GM21717 (cell line): ENCODE measurements at regions not wholly inside any gene's neighbourhood (a gene's known extent, or its start where the extent isn't known, plus 50 kb on each side); places are given as distances from the start of the nearest gene placed in this dataset.
"Not testable (repeated sequence)": the region's sequence is repeated elsewhere in the genome, so short reads cannot be mapped to it uniquely, and the experiment has no call there.

Experiments
- ATAC-seq: cut with Tn5 transposase; IDR thresholded peaks from one replicate; pipeline ENCODE4 v1.9.1; 2021; ENCODE audit warnings: mild to moderate bottlenecking, moderate library complexity; ENCODE audit not compliant: unreplicated experiment

DNA sequence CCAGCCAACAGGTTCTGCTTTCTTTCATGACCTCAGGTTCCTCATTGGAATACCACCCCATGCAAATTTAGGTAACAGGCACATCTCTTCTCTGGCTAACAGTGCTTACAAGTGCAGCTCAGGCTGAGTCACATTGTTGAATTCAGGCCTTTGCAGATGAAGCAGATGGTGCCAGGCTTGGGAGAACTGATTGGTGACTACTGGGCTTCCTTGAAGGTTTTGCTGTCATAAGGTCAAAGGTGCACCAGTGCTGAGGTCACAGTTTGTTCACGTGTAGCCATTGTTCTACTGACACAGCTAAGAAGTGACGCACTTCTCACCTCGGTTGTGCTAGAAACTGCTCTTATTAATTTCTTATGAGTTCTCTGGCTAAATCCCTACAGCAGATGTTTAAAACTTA lies 128.6 kb upstream of the BMPER start:
- no peak for ATAC-seq

DNA sequence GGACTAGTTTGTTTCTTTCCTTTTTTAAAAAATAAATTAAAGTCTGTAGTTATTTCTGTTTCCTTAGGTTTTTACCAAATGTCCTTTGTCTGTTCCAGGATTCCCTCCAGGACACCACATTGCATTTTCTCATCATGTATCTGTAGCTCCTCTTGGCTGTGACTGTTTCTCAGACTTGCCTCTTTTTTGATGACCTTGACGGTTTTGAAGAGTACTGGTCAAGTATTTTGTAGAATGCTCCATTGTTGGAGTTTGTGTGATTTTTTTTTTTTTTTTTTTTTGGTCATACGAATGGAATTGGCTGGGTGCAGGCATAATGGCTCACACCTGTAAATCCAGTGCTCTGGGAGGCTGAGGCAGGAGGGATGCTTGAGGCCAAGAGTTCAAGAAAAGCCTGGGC lies 127.1 kb upstream of the BMPER start:
- ATAC-seq, result no peak

DNA sequence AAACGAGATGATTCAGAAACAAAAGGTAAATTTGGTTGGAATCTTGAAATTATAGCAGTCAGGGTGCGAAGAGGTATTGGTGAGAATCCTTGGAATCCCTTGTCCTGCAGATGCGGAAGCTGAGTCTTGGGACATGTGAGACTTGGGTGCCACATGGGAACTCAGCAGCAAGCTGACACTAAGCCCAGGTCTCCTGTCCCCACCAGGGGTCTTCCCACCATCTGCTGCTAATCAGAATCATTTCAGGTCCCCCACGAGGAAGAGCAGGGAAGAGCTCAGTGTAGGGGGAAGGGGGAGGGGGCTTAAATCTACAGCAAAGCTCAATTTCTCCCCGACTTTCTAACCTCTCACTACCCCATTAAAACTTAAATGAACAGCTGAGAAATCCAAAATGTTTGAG lies 126.1 kb upstream of the BMPER start:
- ATAC-seq, result no peak

DNA sequence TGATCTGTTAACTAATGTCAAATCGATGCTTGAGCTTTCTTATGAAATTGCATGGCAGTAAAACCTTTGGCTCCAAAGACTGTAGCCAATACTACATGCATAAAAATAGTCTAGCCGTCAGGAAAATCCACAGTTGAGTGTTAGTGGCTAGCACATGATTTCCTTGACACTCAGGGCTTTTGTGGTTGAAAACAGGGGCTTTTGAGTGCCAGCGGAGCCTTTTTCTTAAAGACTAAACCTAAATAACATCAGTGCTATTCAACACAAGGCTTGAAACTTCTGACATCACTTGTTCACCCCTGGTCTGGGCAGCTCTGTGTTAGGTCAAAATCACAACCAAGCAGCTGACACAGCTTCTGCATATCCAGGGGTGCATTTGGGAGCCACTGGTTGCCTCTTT lies 124.2 kb upstream of the BMPER start:
- no peak for ATAC-seq

DNA sequence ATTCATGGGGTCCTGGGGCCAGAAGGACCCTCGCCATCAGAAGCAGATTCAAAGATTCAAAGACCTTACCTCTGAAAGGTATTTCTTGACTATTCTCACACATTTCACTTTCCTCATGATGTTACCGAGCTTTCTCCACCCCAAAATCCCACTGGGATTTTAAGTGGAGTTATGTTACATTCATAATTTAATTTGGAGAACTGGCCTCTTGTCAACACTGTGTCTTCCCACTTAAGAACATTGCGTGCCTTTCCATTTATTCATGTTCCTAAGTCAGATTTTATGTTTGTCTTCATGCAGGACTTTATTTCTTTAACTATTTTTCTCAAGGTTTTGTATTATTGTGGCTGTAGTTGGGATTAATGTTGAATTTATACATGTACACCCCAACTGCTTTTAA lies 123.5 kb upstream of the BMPER start:
- ATAC-seq, result no peak

DNA sequence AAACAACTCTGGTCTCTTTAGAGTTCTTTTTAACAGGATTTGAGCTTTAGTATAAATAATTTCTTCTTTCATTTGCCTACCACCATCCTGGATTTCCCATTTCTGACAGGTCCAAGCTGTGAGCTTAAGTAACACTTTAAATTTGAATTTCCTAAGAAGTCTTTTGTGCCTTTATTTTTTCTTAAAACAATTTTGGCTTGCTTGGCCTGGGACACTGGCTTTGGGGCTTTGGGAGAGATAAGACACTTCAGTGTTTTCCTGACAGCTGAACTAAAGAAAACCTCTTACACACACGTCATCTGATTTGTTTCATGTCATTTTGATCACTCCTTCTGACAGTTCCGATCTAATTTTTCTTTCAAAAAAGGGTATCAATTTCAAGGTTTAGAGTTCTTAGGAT lies 121.3 kb upstream of the BMPER start:
- no peak for ATAC-seq

DNA sequence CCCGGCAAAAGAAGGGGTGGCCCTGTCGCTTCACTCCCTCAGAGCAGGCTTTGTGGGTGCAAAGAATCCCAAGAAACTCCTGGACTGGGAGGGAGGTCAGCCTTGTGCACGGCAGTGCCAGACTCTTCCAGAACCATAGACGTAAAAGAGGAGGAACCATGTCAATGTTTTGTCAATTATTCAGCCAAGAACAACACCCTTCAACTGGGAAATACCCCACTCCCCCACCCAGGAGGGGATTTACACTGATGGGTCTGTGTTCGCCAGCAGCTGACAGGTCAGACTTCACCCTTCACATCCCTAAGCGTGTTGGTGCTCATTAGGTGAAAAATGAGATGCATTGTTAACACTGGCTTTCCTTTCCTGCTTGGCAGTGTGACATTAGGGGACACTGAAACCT lies 116.8 kb upstream of the BMPER start:
- ATAC-seq, result no peak

DNA sequence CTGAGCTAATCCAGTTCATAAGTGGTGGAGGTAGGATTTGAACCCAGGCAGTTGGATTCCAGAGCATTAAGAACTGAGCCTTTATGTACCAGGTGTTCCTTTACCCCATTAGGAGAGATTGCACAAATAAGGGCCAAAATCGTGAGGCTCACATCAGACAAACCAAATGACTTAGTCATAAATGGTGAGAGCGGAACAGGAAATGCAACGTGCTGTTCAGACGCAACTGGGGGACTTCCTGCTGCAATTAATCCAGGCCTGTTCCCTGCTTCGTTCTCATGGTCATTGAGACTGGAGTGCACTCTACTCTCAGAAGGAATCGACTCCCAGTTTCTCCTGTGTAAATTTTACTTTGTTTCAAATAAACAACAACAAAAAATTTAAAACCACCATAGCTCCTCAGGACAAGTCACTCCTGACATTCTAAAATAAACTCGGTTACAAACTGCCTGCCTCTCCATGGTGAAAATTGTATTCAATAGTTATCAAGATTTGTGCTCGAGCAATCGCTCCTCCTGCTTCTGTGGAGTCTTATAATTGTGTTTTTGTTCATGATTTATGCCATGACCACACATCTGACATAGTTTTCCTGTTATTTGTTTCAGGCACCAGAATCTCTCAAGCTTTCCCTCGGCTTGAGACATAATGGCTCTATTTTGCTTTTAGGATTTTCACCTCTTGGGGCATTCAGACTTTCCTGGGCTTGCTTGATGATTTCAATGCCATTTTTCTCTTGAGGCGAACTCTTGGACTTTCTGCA lies 115.3 kb upstream of the BMPER start:
- ATAC-seq, result no peak

DNA sequence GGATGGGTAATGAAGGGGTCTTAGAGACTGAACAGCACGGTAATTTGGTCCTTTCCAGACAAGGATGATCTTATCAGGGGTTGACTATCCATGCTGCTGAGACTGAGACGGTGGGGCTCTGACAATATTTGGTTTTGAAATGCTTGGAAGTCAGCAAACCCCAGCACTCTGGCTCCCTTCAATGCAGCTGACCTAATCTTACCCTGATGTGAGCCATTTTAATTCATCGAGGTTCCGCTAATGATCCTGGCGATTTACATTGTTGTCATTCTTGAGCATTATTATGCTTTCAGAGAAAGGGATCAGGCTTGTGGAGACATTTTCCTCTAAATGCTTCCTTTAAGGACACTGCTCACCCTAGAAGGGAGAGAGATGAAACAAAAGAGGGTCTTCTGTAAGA lies 114.6 kb upstream of the BMPER start:
- no peak for ATAC-seq

DNA sequence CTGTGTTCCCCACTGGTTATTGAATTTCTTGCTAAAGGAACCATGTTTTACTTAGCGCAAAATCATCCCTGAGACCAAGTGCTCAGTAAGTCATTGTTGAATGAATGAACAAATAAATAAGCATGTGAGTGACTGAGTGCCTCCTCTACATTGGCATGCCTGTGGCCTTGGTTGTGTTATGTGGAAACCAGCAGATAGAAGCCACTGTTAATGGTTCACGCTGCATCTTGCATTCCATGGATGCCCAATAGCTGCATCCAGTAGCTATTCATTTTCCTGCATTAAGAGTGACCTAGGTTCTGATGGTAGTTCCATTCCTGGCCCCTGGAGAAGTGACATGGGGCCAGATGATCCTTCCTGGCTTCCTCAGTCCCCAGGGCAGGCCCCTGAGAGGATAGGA lies 113.3 kb upstream of the BMPER start:
- no peak for ATAC-seq

DNA sequence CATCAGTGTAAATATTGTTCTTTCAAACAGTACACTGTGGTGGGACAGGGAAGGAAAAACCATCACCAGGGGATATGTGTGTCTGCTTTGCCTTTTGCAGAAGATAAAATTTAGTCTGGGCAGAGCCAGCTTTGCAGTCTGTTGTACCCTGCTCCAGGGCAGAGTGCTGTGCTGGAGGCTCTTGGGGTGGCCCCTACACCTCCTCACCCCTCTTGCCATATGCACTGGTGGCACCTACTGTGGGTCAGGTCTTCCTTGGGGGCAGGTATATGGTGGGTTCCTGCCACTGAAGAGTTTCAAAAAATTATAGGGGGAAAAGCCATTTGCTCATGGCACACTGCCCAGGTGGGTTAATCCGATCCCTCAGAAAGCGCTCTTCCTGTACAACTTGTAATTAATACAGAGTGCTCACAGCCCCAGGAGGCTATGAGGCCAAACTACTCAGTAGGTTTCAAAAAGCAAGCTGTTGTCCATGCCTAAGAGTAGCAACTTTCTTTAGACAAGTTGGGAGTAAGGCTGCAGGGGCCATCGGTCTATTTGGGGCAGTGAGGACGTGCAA lies 112.7 kb upstream of the BMPER start:
- no peak for ATAC-seq

DNA sequence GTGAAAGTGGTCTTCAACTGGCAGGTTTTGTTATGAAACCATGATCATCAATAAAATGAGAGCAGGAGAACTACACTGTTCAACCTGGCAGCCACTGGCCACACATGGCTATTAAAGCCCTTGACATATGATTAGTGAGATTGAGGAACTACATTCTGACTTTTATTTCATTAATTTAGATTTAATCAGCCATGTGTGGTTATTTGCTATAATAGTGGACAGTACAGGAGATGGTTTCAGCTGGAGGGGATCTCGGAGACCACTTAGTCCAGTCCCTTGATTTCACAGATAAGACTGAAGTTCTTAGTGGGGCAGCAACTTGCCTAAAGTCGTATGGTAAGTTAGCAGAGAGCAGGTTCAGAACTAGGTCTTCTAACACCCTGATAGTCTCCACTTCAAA lies 111.7 kb upstream of the BMPER start:
- no peak for ATAC-seq

DNA sequence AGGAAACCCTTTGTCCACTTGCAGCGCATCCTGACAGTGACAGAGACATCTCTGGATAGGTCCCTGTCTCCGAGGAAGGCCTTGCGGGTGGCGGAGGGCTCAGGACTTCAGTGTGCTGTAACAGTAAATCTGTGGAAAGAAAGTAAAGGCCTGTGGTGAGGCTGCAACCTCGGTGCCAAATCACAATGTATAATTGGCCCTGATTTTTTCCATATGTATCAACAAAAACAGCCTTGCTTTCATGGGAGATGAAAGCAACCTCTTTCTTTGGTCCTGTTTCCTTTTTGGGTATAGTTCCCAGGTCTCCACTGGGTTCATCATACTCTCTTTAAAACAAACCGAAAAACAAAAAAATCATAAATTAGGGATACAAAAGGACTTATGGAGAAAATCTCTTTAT lies 110.9 kb upstream of the BMPER start:
- no peak for ATAC-seq

DNA sequence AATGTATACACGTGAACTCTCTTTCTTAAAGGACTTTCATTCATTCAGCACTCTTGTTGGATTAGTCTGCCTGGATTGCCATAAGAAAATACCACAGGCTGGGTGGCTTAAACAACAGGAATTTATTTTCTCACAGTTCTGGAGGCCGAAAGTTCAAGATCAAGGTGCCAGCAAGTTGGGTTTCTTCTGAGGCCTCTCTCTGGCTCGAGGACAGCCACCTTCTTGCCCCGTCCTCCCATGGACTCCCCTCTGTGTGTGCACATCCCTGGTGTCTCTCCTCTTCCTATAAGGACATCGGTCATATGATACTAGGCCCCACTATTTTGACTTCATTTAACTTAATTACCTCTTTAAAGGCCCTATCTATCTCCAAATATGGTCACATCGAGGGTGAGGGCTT lies 110.4 kb upstream of the BMPER start:
- no peak for ATAC-seq

DNA sequence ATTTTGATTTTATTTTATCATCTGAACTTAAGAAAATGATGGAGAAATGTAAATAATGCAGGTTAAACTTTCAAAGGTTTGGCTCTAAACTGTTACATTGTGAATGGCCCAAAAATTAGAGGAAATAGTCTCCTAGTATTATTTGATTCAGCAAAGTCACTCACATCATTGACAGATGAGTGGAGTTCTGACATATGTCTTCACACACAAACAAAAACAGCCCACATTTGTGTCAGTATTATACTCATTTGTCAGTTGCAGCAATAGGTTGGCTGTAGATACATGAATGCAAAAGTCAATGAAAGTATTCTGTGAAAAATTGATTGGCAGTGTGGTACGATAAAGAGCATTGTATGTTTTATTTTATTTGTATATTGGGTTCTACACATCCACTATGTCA lies 108.8 kb upstream of the BMPER start:
- no peak for ATAC-seq

DNA sequence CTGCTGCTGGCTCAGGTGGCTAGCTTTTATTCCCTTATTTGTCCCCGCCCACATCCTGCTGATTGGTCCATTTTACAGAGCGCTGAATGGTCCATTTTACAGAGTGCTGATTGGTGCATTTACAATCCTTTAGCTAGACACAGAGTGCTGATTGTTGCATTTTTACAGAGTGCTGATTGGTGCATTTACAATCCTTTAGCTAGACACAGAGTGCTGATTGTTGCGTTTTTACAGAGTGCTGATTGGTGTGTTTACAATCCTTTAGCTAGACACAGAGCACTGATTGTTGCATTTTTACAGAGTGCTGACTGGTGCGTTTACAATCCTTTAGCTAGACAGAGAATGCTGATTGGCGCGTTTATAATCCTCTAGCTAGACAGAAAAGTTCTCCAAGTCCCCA lies 107.8 kb upstream of the BMPER start:
- ATAC-seq, result not testable (repeated sequence)

DNA sequence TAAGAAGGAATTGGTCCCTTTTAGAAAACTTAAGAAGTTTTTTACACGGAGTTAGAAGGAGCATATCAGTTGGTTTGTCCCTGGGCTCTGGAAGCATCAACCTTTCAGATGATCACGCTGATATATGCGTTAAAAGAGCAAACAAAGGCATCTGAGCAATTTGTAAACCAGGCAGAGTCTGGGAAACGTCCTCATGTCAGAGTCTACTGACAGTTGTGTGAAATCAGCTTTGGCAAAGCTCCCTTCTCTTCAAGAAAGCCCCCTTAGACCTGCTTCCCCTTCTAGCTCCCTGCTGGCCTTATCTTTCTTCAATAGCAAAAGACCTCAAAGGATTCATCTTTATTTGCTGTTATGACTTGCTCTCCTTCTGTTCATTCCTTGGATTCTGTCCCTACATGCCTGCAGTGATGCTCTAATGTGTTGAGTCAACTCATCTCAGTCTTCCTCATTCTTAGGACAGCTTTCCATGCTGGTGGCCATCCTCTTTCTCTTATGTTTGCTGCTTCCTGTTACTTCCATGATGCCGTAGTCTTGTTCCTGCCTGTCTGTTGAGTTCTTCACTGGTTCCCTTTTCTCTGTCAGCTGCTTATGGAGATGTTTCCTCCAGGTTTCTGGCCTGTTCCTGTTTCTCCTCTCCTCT lies 106.5 kb upstream of the BMPER start:
- ATAC-seq, result no peak

DNA sequence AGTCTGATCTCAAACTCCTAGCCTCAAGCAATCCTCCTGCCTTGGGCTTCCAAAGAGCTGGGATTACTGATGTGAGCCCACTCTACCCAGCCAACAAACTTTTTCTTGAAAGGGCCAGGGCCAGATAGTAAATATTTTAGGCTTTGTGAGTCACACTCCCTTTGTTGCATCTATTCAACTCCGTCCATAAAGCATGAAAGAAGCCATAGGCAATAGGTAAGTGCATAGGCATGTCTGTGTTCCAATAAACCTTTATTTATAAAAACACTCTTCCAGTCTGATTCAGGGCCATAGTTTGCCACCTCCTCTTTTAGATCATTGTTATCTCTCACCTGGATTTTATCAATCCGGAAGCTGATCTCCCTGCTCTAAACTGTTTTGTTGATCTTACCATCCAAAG lies 105.6 kb upstream of the BMPER start:
- ATAC-seq, result no peak

DNA sequence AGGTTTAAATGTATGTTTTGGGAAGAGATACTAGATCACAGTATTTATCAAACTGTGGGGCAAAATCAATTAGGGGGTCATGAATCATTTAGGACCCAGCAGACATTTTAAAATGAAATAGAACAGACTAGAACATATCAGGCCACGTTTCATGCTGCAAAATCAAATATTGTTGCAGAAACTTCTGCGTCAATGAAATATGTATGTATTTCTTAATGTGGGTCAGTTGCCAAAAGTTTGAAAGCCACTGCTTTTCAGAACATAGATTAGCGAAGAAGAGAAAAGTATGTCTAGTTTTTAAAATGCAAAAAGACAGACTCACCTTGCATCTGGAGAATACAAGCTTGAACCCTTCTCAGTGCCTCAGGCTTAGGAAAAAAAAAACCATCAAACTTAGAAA lies 102.7 kb upstream of the BMPER start:
- ATAC-seq, result no peak

DNA sequence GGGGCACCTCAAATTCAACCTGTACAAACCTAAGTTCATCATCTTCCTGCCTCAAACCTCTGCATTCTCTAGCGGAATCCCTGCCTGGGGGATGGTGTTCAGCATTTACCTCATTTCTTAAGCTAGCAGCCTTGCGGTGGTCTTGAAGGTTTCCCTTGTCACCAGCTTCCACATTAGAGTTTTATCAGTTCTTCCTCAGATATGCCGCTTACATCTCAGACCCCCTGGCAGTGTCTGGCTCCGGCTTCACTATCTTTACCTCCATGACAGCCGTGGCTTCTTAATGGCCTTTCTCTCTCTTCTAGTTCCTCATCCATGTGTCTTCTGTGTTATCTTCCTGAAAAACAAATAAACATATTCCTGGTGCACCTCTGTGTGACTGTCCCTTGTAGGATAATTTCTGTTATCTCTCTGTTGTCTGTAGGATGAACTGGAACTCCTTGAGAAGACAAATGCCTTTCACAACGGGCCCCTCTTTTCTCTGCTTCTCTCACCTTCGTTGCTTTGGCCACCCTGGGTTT lies 101.1 kb upstream of the BMPER start:
- ATAC-seq, result no peak

DNA sequence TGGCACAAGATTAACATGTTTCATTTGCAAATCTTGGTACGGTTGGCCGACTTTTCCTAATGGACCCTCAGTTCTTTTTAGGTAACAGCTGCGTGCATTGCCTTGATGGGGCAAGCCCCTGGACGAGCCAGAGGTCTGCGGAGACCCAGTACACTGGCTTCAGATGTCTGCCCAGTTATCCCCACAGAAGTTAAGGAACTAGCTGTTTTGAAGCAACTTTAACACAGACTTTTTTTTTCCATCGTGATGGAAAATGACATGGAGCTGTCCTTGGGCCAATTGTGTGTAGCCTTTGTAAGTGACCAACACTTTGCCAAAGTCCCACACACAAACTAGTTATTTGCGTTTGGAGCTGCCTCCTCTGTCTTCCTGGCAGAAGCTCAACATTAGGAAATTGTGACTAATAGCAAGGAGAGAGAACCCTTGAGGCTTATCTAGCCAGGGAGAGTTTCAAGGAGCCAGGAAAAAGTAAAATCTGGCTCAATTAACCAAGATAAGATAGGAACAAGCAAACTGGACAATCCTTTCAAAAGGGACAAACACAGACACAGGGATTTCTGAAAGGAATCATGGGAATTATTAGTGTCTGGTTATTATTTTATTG lies 99.6 kb upstream of the BMPER start:
- ATAC-seq, result no peak
